Ascending aorta (tissue), 2 donors: ENCODE measurements at regions not wholly inside any gene's neighbourhood (a gene's known extent, or its start where the extent isn't known, plus 50 kb on each side); places are given as distances from the start of the nearest gene placed in this dataset.

ENCODE experiments used
- DNase-seq, 2 donors: peaks; one replicate each; pipeline ENCODE4 v3.0.0-alpha.2; 2019; ENCODE audit warnings: low spot score in 2 of 2
- H3K27ac ChIP-seq, 2 donors: fragments of 200-600 bp; sonication (generic); one replicate each; pipeline ENCODE4 v1.5.1; 2016 to 2017; ENCODE audit warnings: mild to moderate bottlenecking in 1 of 2
- H3K27me3 ChIP-seq: fragments of 200-600 bp; sonication (generic); one replicate; pipeline ENCODE4 v1.5.1; 2017
- H3K36me3 ChIP-seq, 2 donors: fragments of 200-600 bp; sonication (generic); one replicate each; pipeline ENCODE4 v1.5.1; 2016
- H3K4me1 ChIP-seq, 2 donors: fragments of 200-600 bp; sonication (generic); one replicate each; pipeline ENCODE4 v1.5.1; 2016 to 2017; ENCODE audit warnings: mild to moderate bottlenecking in 1 of 2
- H3K4me3 ChIP-seq, 2 donors: fragments of 200-600 bp; sonication (generic); one replicate each; pipeline ENCODE4 v1.5.1; 2016 to 2017; ENCODE audit warnings: mild to moderate bottlenecking in 1 of 2
- H3K9me3 ChIP-seq, 2 donors: fragments of 200-600 bp; sonication (generic); one replicate each; pipeline ENCODE4 v1.5.1; 2016
- intact Hi-C: fragments of 100-400 bp; cut with DNase I; formaldehyde crosslinking; loops from one replicate; pipeline ENCODE4 v1.15.1; 2023
- TF ChIP-seq, protein P1 (sequence below), 3 experiments: fragments of 200-600 bp in 2 of 3; fragments of 450-650 bp in 1 of 3; sonication (generic) in 2 of 3; IDR thresholded peaks; one replicate each; pipeline ENCODE4 v1.5.1; 2016 to 2019; ENCODE audit warnings: antibody characterized with exemption in 3 of 3, mild to moderate bottlenecking in 1 of 3, moderate library complexity in 1 of 3

DNA sequence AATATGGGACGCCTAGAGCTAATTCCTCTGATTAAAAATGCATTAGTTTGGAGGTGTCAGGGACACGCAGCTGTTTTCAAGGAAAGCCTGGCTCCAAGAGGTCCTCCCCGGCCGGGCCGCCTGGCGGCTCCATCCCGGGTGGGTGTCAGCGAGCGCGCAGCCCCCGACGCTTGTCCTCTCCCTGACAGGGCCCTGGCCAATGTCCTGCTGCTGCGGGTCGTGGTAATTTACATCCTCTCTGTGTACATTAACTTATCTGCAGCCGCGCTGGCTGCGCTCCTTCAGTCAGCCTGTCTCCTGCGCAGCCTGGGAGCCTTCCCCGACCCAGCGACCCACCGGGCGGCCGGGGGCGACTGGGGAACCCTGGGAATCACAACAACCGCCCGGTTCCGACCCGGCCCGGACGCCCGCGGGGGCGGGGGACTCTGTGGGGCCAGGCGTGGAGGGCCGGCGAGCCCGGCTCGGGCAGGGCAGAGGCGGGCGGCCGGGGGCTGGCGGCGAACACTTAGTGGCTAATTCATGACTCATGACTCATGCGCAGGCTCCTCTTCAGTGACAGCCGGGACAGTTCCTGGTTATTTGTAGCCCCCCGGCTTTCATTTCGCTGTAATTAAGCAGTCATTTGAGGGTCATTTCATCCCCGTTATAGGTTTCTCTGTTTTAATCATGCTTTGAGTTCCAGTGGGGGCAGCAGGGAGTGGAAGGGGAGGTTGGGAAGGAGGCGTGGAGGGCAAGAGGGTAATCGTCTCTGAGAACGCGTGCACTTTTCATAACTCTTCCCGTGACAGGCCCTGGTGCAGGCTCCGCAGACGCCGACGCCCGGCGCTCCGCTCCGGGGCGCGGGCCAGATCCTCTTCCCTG, 141.9 kb upstream of the CTAGE1 start:
- peak overlapping the region; percentile 92 to 99 for H3K27ac ChIP-seq
- no peaks in the 10 kb centered on the region for H3K36me3 ChIP-seq
- no peaks in the 10 kb centered on the region for H3K9me3 ChIP-seq
- intact Hi-C loops: loop anchor here (1.0 to 10.0 kb wide), 5 partner anchors 67 to 645 kb away; no protein-coding TSS in a partner anchor
- TF ChIP-seq, protein P1, sequence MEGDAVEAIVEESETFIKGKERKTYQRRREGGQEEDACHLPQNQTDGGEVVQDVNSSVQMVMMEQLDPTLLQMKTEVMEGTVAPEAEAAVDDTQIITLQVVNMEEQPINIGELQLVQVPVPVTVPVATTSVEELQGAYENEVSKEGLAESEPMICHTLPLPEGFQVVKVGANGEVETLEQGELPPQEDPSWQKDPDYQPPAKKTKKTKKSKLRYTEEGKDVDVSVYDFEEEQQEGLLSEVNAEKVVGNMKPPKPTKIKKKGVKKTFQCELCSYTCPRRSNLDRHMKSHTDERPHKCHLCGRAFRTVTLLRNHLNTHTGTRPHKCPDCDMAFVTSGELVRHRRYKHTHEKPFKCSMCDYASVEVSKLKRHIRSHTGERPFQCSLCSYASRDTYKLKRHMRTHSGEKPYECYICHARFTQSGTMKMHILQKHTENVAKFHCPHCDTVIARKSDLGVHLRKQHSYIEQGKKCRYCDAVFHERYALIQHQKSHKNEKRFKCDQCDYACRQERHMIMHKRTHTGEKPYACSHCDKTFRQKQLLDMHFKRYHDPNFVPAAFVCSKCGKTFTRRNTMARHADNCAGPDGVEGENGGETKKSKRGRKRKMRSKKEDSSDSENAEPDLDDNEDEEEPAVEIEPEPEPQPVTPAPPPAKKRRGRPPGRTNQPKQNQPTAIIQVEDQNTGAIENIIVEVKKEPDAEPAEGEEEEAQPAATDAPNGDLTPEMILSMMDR (IDR thresholded peaks at IDR 0.05): peak; percentile 13 to 30 (median 27)
- no peaks in the 10 kb centered on the region for H3K27me3 ChIP-seq
- peak in 1 of 2 donors; percentile 86 for DNase-seq
- peak overlapping the region; percentile 82 for H3K4me3 ChIP-seq
- H3K4me1 ChIP-seq: peaks cover 0 to 28% of the 10 kb centered on the region in 2 donors

GRCh38 chr18:22560275-22560610, 142.5 kb upstream of the CTAGE1 start:
- Histone ChIP-seq H3K4me1 (peaks cover 0 to 28% of the 10 kb centered on the region in 2 donors), H3K9me3 (no peaks in the 10 kb centered on the region), H3K36me3 (no peaks in the 10 kb centered on the region), H3K27me3 (no peaks in the 10 kb centered on the region), H3K4me3 (peak overlapping the region; percentile 82), H3K27ac (peak overlapping the region; percentile 92 to 99)
- TF ChIP-seq, protein P1 (IDR thresholded peaks at IDR 0.05): no peak
- intact Hi-C loops: loop anchor here (10.0 kb wide), 1 partner anchor 645 kb away; no protein-coding TSS in a partner anchor
- DNase-seq: no peak

- peak overlapping the region; percentile 82 for H3K4me3 ChIP-seq
- no peaks in the 10 kb centered on the region for H3K27me3 ChIP-seq
- TF ChIP-seq, protein P1 (IDR thresholded peaks at IDR 0.05): no peak
- intact Hi-C loops: loop anchor here (10.0 kb wide), 1 partner anchor 646 kb away; no protein-coding TSS in a partner anchor
- peaks cover 0 to 28% of the 10 kb centered on the region in 2 donors for H3K4me1 ChIP-seq
- DNase-seq: no peak
- peak overlapping the region; percentile 92 to 99 for H3K27ac ChIP-seq
- H3K36me3 ChIP-seq: no peaks in the 10 kb centered on the region
- H3K9me3 ChIP-seq: no peaks in the 10 kb centered on the region
These were observed 143.1 kb upstream of the CTAGE1 start for GRCh38 chr18:22560797-22561196.

DNA sequence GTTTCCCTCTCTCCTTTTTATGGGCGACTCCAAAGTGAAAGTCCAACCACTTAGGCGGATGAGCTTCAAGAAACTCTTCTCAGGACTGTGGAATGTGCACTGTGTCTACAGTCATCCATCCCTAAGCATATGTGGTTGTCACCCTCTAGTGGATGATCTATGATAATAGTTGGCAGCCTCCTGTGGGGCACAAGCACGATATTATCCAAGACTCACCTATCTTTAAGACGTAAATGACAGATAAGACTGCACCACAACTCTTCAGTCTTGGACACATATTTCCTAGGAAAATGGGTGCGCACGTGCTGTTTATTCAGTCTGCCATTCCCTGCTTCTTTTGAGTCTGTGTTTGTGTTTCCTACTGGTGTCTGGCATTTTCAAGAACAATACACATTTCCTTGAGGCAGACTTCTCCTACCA, 145.5 kb upstream of the CTAGE1 start:
- Histone ChIP-seq H3K27ac (peak overlapping the region; percentile 92 to 99), H3K36me3 (no peaks in the 10 kb centered on the region)

DNA sequence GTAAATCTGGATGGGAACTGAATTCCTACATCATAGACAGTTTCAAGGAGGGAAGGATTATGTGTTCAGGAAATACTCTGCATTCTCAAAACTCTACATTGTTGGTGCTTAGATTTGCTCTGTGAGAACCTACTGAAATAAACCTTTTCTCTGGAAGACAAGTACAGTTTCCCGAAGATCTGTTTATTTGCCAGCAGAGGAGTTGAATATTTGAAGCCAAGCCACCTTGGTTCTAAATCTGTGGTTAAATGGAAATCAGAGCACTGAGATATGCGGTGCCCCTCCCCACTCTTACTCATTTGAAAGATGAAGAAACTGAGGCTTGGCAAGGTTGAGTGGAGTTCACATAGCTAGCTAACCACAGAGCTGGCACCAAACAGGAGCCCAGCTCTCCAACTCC, 146.3 kb upstream of the CTAGE1 start:
- H3K4me3 ChIP-seq: no peak overlapping the region
- peak overlapping the region; percentile 92 to 99 for H3K27ac ChIP-seq
- no peaks in the 10 kb centered on the region for H3K36me3 ChIP-seq
- no peak for DNase-seq
- TF ChIP-seq, protein P1 (IDR thresholded peaks at IDR 0.05): no peak
- no peaks in the 10 kb centered on the region for H3K9me3 ChIP-seq
- peaks cover 0 to 14% of the 10 kb centered on the region in 2 donors for H3K4me1 ChIP-seq
- no peaks in the 10 kb centered on the region for H3K27me3 ChIP-seq
- intact Hi-C loops: loop anchor here (10.0 kb wide), 1 partner anchor 649 kb away; no protein-coding TSS in a partner anchor

More for the DNA sequence above, 145.5 kb upstream of the CTAGE1 start:
- TF ChIP-seq, protein P1 (IDR thresholded peaks at IDR 0.05): peak; percentile 62 to 84 (median 79)
- Histone ChIP-seq H3K27me3 (no peaks in the 10 kb centered on the region), H3K9me3 (no peaks in the 10 kb centered on the region), H3K4me3 (peak overlapping the region; percentile 21 to 57), H3K4me1 (peaks cover 0 to 16% of the 10 kb centered on the region in 2 donors)
- peak in 1 of 2 donors; percentile 74 for DNase-seq
- intact Hi-C loops: loop anchor here (2.0 to 10.0 kb wide), 3 partner anchors 130 to 648 kb away; no protein-coding TSS in a partner anchor
